Germinal center (tissue), 1 donor: ENCODE measurements at regions not wholly inside any gene's neighbourhood (a gene's known extent, or its start where the extent isn't known, plus 50 kb on each side); places are given as distances from the start of the nearest gene placed in this dataset.
"Not testable (repeated sequence)": the region's sequence is repeated elsewhere in the genome, so short reads cannot be mapped to it uniquely, and the experiment has no call there.

ENCODE experiments used
- DNase-seq: peaks from one replicate; pipeline ENCODE4 v3.0.0; 2012; ENCODE audit warnings: mixed read lengths, low spot score

DNA sequence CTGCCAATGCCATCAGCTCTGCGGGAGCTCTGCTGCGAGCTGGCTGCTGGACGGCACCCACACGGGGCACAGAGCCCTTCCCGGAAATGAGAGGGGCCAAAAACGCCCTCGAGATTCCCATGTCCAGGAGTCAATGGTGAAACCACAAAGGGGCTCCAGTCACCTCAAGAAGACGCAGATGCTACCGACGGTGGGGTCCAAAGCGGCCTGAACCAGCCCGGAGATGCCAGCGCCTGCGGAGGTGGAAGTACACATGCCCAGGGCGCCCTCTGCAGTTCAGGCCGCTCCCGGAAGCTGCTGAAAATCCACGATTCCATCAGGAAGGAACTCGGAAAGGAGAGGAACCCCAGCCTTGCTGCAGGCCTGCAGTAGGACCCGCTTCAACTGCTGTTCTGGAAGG lies 82.4 kb upstream of the SELENOP start:
- DNase-seq: no peak

DNA sequence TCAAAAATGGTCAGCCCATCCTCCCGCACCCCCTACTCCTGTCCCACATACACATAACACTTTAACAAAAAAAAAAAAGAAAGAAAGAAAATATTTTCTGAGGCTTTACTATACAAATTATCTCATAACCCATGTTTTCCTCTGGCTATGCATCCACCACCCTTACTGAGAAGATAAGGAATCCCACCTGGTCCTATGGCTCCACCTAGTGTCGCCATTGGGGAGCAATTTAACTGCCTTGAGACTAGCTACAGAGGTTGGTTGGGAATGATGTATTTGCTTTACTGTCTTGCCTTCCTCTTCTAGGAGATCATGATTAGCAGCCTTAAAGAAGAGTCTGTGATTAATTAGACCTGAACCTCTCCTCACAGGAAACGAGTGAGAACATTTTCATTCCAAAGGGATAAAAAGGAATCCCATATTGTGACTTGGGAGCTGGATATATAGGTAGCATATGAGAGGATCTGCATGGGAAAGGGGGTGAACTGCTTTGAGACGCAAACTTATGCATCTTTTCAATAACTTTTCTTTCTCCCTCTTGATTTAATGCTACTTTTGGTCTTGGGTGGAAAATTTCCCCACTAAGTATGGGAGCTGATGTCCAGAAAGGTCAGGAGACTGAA lies 77.7 kb upstream of the SELENOP start:
- peak; percentile 30 for DNase-seq

DNA sequence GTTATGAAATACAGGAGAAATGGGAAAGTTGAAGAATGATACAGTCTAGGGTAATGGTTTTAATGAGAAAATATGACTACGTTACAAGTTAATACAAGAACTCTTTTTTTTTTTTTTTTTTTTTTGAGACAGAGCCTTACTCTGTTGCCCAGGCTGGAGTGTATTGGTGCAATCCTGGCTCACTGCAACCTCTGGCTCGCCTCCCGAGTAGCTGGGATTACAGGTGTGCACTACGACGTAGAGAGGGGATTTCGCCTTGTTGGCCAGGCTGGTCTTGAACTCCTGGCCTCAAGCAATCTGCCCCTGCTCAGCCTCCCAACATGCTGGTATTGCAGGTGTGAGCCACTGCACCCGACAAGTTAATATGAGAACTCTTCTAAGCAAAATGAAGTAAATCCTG lies 77.1 kb upstream of the SELENOP start:
- DNase-seq: no peak

DNA sequence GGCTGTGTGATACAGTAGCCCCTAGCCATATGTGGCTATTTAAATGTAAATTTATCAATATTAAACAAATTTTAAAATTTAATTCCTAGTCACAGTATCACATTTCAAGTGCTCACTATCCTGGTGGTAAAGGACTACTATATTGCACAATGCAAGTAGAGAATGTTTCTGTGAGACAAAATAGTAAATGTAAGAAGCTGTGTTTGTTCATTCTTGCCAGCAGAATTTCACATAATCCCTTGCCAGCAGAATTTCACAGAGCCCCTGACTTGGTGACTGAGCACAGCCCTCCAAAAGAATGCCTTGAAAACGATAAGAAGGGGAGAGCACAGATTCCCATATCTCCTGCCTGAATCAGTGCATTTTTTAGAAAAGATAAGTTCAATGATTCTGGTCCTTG lies 75.9 kb upstream of the SELENOP start:
- DNase-seq: no peak

DNA sequence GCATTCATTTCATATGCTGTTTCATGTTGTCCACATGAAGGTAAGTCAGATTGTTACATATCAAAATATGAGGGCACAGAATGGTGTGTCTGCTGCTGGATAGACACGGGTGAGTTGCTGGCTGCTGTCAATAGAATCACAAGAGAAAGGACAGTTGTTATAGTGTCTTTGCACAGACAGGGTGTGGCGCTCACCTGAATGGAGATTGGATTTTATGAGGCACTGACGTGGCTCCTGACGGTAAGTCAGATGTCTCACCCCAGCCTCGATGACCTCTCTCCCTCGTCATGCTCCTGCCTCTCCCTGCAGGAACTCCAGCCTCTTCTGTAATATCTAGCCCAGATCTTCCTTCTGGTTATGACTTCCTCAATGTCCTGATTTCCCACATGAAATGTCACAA lies 75.4 kb upstream of the SELENOP start:
- DNase-seq: no peak

DNA sequence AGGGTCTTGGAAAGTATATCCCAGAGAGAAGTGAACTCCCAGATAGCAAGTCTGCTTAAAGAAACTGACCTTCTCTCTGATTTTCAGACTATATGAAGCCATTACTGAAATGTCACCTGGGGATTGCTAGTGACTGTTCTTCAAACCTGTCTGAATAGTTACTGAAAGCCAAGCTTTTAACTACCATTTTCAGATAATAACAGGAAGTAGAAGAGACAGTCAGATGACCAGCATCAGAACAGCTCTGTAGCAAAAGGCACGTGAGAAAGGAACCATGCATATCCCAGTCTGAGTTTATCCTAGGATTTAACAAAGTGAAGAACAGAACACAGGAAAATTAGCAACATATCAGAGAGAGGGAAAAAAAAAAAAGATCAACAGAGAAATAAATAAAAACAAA lies 74.9 kb upstream of the SELENOP start:
- DNase-seq: no peak

DNA sequence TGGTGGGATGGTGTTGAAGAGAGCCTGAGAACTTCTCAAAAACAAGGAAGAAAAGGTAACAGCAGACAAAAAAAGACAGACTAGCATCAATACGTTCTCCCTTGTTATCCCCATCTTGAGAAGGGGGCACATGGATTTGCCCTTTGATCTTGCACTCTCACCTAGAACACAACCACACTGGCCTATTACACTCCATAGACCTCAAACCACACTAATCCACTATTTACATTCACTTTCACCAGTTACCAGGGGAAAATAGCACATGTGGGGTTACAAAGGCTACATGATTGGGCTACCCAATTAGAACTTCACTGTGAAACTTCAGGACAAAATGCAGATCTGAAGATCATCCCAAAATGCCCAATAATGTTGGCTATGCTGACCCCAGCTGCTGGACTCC lies 72.6 kb upstream of the SELENOP start:
- DNase-seq: no peak

DNA sequence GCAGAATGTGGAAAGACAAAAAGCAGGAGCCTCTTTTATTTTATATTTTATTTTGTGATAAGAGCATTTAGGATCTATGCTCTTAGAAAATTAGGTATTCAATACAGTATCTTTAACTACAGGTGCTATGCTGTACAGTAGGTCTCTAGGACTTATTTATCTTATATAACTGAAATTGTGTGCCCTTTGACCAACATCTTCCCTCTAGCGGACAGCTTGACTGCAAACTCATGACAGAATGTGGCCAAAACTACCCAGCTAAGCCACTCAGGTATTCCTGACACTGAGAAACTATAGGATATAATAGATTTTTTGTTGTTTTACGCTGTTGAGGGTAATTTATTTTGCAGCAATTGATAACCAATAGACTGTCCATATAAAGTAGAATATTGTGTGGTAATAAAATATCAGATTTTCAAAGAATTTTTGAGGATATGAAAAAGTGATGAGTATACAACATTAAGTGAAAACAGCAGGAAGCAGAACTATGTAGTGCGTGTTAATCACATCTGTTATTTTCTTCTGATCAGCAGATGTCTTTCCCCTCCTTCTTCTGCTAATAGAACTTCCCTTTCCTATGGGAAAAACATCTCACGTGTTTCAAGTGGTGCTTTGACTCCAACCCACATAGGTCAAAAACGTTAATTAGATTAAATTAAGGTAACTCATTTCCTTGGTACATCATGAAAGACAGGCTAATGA lies 69.9 kb upstream of the SELENOP start:
- DNase-seq: no peak

DNA sequence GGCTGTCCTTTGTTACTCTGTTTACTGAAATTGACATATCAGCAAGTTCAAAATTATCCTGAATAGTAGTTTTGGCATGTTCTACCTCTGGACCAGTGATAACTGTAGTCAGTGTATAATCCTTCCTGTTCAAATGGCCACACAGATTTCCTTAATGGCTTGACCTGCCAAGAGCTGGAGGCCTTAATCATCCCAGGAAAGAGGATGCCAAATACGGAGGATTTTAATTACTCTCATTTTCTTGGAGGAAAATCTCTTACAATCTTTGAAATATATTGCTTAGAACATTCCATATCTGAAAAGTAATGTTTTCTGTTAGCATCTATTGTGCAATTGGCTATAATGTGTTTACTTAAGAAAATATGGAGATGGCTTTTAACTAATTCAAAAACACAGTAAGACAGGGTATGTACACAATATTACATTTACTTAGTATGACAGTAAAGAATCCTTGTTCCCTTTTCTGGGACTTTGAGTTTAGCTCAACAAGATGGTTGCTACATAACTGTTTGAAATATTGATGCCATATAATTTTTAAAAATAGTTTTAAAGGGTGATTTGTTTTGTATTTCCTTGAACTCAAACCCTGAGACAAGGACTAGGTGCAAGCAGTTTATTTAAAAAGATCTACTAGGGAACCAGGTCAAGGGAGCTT lies 68.9 kb upstream of the SELENOP start:
- no peak for DNase-seq

DNA sequence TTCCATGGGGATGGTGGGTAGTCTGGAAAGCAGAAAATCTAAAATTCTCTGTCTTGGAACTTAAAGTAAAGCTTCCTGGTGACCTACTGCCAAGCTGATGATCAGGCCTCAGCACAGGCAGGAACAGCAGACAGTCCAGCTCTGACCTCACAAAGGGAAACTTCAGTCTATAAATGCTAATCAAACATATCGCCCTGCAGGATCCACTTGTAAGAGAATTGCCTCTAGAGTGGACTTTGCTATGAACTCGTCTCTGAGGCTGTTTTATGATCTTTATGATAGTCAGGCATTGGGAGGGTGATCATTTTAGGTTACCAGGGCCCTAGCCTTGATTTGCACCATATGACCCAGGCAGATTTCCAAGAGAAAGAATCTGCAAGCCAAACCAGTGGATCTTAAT lies 67.6 kb upstream of the SELENOP start:
- DNase-seq: no peak

DNA sequence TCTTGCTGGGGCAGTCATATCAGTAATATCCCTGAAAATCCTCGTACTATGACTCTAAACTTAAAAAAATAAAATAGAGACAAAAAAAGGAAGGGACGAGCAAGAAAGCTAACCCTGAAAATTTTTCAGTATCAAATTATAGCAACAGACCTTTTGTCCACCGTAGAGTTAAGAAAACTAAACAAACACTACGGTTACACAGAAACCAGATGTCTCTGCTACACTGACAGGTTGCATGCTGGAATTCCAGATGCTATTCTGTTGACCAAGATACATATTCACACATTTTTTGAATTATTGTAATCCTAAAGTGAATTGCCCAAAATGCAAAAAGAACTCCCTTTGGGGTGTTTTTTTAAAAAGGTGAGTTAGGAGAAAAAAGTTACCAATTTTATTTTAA lies 66.9 kb upstream of the SELENOP start:
- no peak for DNase-seq

DNA sequence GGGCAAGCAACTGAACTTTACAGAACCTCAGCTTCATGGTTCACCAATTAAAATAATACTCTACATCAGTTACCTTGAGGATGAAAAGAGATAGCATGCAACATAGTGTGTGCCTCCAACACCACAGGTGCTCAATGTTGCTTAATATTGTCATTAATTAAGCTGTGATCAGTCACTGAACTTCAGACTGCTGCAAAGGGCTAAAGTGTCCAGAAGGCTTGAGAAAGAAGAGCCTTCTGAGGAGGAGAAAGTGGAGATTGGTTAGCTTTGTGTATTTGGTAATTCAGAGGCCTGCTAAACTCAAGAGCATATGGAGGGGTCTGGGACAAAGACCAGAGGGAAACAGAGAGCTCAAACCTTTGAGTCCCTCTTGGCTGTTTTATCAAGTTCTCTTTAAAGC lies 66.3 kb upstream of the SELENOP start:
- DNase-seq: no peak

DNA sequence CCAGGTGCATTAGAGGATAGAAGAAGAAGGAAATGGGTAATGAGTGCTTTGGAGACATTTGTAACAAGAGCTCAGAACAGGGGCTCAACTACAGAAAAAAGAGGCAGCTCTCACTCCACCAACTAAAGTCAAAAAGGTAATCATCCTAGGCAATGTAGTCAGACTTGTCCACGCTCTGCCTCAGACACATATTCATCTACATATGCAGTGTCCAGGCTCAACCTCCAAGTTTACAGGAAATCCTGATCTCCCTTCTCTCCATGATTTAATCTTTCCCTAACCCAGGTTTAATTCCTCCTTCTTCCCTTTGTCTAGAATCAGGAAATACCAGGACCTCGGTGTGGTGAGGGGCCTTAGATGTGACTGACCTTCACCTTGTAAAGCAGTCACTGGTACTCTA lies 65.7 kb upstream of the SELENOP start:
- no peak for DNase-seq

DNA sequence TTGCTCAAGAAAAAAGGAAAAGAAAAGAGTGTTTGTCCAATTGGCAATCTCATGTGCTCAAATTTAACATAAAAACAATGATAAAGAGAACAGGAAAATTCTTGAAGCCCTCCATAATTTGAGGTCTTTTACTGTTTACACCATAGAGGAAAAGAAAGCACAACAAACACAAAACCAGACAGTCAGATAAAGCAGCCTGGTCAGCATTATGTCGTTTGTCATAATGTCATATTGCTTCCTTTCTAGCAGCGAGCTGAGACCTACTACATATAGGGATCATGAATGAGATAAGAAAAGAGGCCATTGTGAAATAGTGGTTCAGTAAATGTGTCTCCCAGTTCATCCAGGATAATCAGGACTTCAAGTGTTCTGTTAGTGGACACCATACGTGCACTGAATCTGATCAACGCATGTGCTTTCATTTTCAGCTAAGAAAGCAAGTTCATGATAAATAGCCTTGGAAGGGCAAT lies 64.7 kb upstream of the SELENOP start:
- no peak for DNase-seq

DNA sequence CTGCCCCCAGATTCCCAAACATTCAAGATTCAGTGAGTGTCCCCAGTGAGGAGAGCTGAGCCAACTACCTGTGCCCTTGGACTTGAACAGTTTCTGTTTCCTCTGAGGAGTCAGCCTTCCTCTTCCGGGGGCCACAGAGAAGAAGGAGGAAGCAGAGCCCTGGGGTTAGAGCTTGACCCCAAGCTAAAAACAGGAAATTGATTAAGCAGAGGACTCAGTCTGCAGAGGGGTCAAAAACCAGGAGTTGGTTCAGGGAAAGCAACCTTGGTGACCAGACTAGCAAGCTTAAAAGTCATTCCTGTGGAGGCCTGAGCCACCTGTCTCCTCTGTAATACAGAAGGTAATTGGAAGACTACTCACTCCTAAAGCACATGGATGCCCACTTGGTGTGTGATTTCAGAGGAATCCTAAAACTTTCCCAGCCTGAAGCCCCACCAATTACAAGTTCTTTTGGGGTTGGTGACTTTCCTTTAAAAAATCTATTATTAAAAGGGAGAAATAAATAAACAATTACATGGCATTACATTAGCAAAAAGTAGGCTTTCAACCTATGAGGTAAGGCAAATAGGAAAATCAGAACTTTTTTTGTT lies 64.2 kb upstream of the SELENOP start:
- no peak for DNase-seq

DNA sequence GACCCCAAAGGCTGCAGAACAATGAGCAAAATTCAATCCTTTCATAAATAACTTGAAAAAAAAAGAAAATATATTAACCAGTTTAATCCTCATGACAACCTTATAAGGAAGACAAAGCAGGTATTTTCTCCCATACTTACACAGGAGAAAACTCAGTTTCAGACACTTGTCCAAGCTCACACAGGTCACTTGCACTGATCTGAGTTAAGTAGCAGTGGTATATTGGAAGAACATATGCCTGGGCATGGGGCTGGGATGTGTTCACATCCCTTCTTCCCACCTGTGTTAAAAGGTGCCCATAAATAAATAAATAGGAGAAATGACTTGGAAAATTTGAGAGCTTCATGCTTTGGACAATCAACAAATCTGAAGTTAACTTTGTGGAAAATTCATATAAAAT lies 63.5 kb upstream of the SELENOP start:
- DNase-seq: no peak

DNA sequence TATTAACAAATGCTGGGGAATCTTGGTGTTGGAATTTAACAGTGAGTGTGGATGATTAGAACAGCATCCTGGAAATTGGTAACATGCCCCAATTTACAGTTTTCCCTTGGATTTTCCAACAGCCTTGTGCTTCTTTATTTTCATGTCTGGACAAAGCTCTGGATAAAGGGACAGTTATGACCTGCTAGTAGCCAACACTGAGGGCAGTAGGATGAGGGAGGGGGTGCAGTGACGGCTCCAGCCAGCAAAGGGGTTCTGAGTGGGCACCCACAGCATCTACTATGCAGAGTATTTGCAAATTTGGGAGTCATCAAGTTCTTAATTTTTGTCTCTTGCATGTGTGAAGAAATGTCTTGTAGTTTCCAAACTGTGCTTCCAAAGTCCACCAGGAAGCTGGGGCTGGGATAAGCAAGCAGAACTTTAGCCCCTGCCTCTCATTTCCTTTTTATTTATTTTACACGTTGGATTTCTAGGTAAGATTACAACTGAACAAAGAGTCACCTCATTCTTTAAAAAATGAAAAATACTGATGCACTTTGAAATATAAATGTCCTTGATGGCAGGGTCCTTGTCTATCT lies 63.0 kb upstream of the SELENOP start:
- no peak for DNase-seq

DNA sequence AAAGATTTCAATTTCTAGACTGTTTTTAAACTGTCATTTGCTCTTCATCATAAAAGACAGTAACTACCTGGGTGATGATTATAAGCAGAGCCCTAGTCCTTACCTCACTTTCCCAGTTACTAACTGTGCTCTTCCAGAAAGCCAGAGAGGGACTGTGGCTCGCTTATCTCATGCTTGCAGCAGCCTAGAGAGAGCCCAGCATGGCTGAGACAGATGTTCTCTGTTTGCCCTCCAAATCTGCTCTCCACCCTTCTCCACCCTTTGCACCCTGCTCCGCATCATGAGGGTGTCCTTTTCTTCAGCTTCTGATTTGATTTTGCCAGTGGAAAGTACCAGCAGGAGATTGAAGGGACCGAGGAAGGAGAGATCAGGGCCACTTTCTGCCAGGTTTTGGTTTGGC lies 61.2 kb upstream of the SELENOP start:
- DNase-seq: no peak

DNA sequence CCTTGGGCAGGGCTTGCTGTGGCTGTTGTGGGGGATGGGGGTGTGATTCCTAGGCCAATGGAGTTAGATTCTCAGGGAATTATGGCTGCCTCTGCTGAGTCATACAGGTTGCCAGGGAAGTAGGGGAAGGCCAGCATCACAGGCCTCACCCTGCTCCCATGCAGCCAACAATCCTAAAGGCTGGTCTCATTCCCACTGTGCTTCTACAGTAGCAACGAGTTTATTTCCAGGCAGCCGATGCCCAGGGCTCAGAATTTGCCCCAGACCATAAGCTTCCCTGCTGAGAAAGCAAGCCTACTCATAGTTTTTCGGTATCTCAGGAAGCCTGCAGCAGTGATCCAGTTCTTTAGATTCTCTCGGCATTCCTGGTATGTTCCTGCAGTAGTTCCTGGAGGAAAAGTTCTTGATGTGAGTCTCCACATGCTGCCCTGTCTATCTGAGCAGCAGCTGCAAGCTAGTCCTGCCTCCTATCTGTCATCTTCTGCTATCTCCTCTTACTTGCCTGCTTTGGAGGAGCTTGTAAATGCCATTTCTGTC lies 59.3 kb upstream of the SELENOP start:
- DNase-seq: no peak

DNA sequence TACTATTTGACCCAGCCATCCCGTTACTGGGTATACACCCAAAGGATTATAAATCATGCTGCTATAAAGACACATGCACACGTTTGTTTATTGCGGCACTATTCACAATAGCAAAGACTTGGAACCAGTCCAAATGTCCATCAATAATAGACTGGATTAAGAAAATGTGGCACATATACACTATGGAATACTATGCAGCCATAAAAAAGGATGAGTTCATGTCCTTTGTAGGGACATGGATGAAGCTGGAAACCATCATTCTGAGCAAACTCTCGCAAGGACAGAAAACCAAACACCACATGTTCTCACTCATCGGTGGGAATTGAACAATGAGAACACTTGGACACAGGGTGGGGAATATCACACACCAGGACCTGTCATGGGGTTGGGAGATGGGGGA lies 56.7 kb upstream of the SELENOP start:
- not testable (repeated sequence) for DNase-seq

DNA sequence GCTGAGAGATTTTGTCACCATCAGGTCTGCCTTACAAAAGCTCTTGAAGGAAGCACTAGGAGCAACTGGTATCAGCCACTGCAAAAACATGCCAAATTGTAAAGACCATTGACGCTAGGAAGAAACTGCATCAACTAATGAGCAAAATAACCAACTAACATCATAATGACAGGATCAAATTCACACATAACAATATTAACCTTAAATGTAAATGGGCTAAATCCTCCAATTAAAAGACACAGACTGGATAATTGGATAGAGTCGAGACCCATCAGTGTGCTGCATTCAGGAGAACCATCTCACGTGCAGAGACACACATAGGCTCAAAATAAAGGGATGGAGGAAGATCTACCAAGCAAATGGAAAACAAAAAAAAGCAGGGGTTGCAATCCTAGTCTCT lies 53.1 kb upstream of the SELENOP start:
- DNase-seq: not testable (repeated sequence)
